Chondrocyte (in vitro differentiated cells): ENCODE measurements at regions not wholly inside any gene's neighbourhood (a gene's known extent, or its start where the extent isn't known, plus 50 kb on each side); places are given as distances from the start of the nearest gene placed in this dataset.

Experiments
- DNase-seq: peaks from one replicate; pipeline ENCODE4 v3.0.0; 2021; ENCODE audit warnings: mixed read lengths, low spot score
- H3K27ac Mint-ChIP-seq: one replicate; pipeline ENCODE4 v1.8.0; 2021; ENCODE audit warnings: mild to moderate bottlenecking, moderate library complexity, mixed read lengths; ENCODE audit not compliant: unreplicated experiment
- H3K27me3 Mint-ChIP-seq: 2 replicates; pipeline ENCODE4 v1.8.0; 2021; ENCODE audit warnings: low read depth, mixed read lengths
- H3K36me3 Mint-ChIP-seq: 2 replicates; pipeline ENCODE4 v1.8.0; 2021; ENCODE audit warnings: low read depth, mixed read lengths
- H3K4me1 Mint-ChIP-seq: 2 replicates; pipeline ENCODE4 v1.8.0; 2021; ENCODE audit warnings: low read depth, mild to moderate bottlenecking, mixed read lengths
- H3K4me3 Mint-ChIP-seq: one replicate; pipeline ENCODE4 v1.8.0; 2021; ENCODE audit warnings: mild to moderate bottlenecking, moderate library complexity, mixed read lengths; ENCODE audit not compliant: unreplicated experiment
- H3K9me3 Mint-ChIP-seq: 2 replicates; pipeline ENCODE4 v1.8.0; 2021; ENCODE audit warnings: low read depth, mixed read lengths
- CTCF ChIP-seq: fragments of 200-600 bp; sonication (generic); IDR thresholded peaks from 2 replicates; pipeline ENCODE4 v1.5.0; 2021; ENCODE audit warnings: antibody characterized with exemption, mild to moderate bottlenecking, moderate library complexity

GRCh38 chr14:76280221-76280620, 95.7 kb upstream of the ESRRB start:
- no peak for DNase-seq
- Mint-ChIP-seq H3K4me1 (no peaks in the 10 kb centered on the region), H3K9me3 (peaks cover 6% of the 10 kb centered on the region), H3K4me3 (no peak overlapping the region), H3K27me3 (peaks cover 9% of the 10 kb centered on the region), H3K27ac (no peak overlapping the region), H3K36me3 (no peaks in the 10 kb centered on the region)
- TF ChIP-seq CTCF, result no peak

GRCh38 chr14:76282581-76282980, 93.4 kb upstream of the ESRRB start:
- no peak for TF ChIP-seq CTCF
- Mint-ChIP-seq H3K27me3 (peaks cover 11% of the 10 kb centered on the region), H3K36me3 (no peaks in the 10 kb centered on the region), H3K9me3 (peaks cover 8% of the 10 kb centered on the region), H3K27ac (no peak overlapping the region), H3K4me3 (no peak overlapping the region), H3K4me1 (no peaks in the 10 kb centered on the region)
- no peak for DNase-seq

GRCh38 chr14:76287063-76287462, 88.9 kb upstream of the ESRRB start:
- Mint-ChIP-seq H3K4me3 (no peak overlapping the region), H3K27me3 (peaks cover 8% of the 10 kb centered on the region), H3K36me3 (no peaks in the 10 kb centered on the region), H3K4me1 (no peaks in the 10 kb centered on the region), H3K27ac (no peak overlapping the region), H3K9me3 (peaks cover 9% of the 10 kb centered on the region)
- TF ChIP-seq CTCF, result no peak
- DNase-seq, result no peak

- Mint-ChIP-seq H3K27me3 (peaks cover 8% of the 10 kb centered on the region), H3K36me3 (no peaks in the 10 kb centered on the region), H3K4me1 (no peaks in the 10 kb centered on the region), H3K27ac (no peak overlapping the region), H3K4me3 (no peak overlapping the region), H3K9me3 (peaks cover 7% of the 10 kb centered on the region)
- DNase-seq, result no peak
- no peak for TF ChIP-seq CTCF
Measured at GRCh38 chr14:76289276-76289675, 86.7 kb upstream of the ESRRB start.

- no peak for TF ChIP-seq CTCF
- H3K27me3 Mint-ChIP-seq, result peaks cover 14% of the 10 kb centered on the region
- no peaks in the 10 kb centered on the region for H3K36me3 Mint-ChIP-seq
- H3K27ac Mint-ChIP-seq, result no peak overlapping the region
- no peaks in the 10 kb centered on the region for H3K4me1 Mint-ChIP-seq
- H3K4me3 Mint-ChIP-seq, result no peak overlapping the region
- peaks cover 6% of the 10 kb centered on the region for H3K9me3 Mint-ChIP-seq
- DNase-seq, result no peak
Measured at GRCh38 chr14:76292561-76292960, 83.4 kb upstream of the ESRRB start.
